AG09309 (cell line): ENCODE measurements at regions not wholly inside any gene's neighbourhood (a gene's known extent, or its start where the extent isn't known, plus 50 kb on each side); places are given as distances from the start of the nearest gene placed in this dataset.

Experiments used
- DNase-seq: peaks from one replicate; pipeline ENCODE4 v3.0.0-alpha.2; 2010; ENCODE audit warnings: low read depth
- H3K4me3 ChIP-seq: 2 replicates; pipeline ENCODE4 v1.5.1; 2011; ENCODE audit warnings: mild to moderate bottlenecking, low read depth, low read length, moderate library complexity; ENCODE audit not compliant: control insufficient read depth
- CTCF ChIP-seq: IDR thresholded peaks from 2 replicates; pipeline ENCODE4 v1.5.1; 2011; ENCODE audit warnings: mild to moderate bottlenecking, low read depth, low read length, inconsistent platforms; ENCODE audit not compliant: insufficient read depth, control insufficient read depth; ENCODE audit errors: missing control alignments

GRCh38 chr2:506451-506850 lies 170.8 kb downstream of the TMEM18 start:
- TF ChIP-seq CTCF = no peak
- no peak overlapping the region for H3K4me3 ChIP-seq
- no peak for DNase-seq

GRCh38 chr2:505941-506340 lies 171.3 kb downstream of the TMEM18 start:
- no peak for DNase-seq
- no peak overlapping the region for H3K4me3 ChIP-seq
- no peak for TF ChIP-seq CTCF

GRCh38 chr2:503288-503999 lies 173.8 kb downstream of the TMEM18 start:
- H3K4me3 ChIP-seq = no peak overlapping the region
- no peak for DNase-seq
- TF ChIP-seq CTCF = no peak

- no peak overlapping the region for H3K4me3 ChIP-seq
- DNase-seq = no peak
Measured at GRCh38 chr2:502831-503230, 174.4 kb downstream of the TMEM18 start.

GRCh38 chr2:501667-502066 lies 175.5 kb downstream of the TMEM18 start:
- DNase-seq = no peak
- TF ChIP-seq CTCF = no peak
- H3K4me3 ChIP-seq = no peak overlapping the region

More at GRCh38 chr2:502831-503230, 174.4 kb downstream of the TMEM18 start:
- TF ChIP-seq CTCF = no peak

- no peak for DNase-seq
- no peak for TF ChIP-seq CTCF
- H3K4me3 ChIP-seq = no peak overlapping the region
Measured at GRCh38 chr2:501130-501529, 176.1 kb downstream of the TMEM18 start.

- H3K4me3 ChIP-seq = no peak overlapping the region
- no peak for TF ChIP-seq CTCF
- DNase-seq = no peak
Measured at GRCh38 chr2:499726-500125, 177.5 kb downstream of the TMEM18 start.
